Loucy (cell line): ENCODE measurements at regions not wholly inside any gene's neighbourhood (a gene's known extent, or its start where the extent isn't known, plus 50 kb on each side); places are given as distances from the start of the nearest gene placed in this dataset.

ENCODE experiments used
- H2AFZ ChIP-seq: fragments of 200-600 bp; sonication (generic); 2 replicates; pipeline ENCODE4 v1.6.0; 2016; ENCODE audit warnings: antibody characterized with exemption, mild to moderate bottlenecking, low read length, moderate library complexity
- H3F3A ChIP-seq: fragments of 200-600 bp; 2 replicates; pipeline ENCODE4 v1.6.0; 2016; ENCODE audit warnings: antibody characterized with exemption, low read depth, mild to moderate bottlenecking
- H3K27me3 ChIP-seq: fragments of 200-600 bp; sonication (generic); 2 replicates; pipeline ENCODE4 v1.6.1; 2014; ENCODE audit warnings: low read length, mild to moderate bottlenecking; ENCODE audit not compliant: insufficient read depth, poor library complexity, severe bottlenecking
- H3K36me3 ChIP-seq: fragments of 200-600 bp; sonication (generic); 2 replicates; pipeline ENCODE4 v1.6.1; 2016; ENCODE audit warnings: low read length; ENCODE audit not compliant: insufficient read depth
- H3K4me1 ChIP-seq: fragments of 200-600 bp; sonication (generic); 2 replicates; pipeline ENCODE4 v1.5.1; 2014; ENCODE audit warnings: low read length, mild to moderate bottlenecking; ENCODE audit not compliant: insufficient read depth, poor library complexity, severe bottlenecking
- H3K4me2 ChIP-seq: fragments of 200-600 bp; sonication (generic); 2 replicates; pipeline ENCODE4 v1.6.0; 2014; ENCODE audit warnings: antibody characterized with exemption, low read length, low read depth, mild to moderate bottlenecking; ENCODE audit not compliant: poor library complexity, severe bottlenecking
- H3K4me3 ChIP-seq: fragments of 200-600 bp; sonication (generic); 2 replicates; pipeline ENCODE4 v1.5.1; 2014; ENCODE audit warnings: low read length, mild to moderate bottlenecking, mixed read lengths; ENCODE audit not compliant: poor library complexity, severe bottlenecking
- H3K79me2 ChIP-seq: fragments of 200-600 bp; sonication (generic); 2 replicates; pipeline ENCODE4 v1.6.1; 2014; ENCODE audit warnings: low read length; ENCODE audit not compliant: insufficient read depth
- H3K9ac ChIP-seq: fragments of 200-600 bp; sonication (generic); 2 replicates; pipeline ENCODE4 v1.6.0; 2014; ENCODE audit warnings: mild to moderate bottlenecking, low read depth, low read length, moderate library complexity; ENCODE audit not compliant: poor library complexity, severe bottlenecking
- H3K9me2 ChIP-seq: fragments of 200-600 bp; sonication (generic); replicated peaks from 2 replicates; pipeline ENCODE4 v1.6.1; 2016; ENCODE audit warnings: low read depth, low read length, mixed read lengths
- H3K9me3 ChIP-seq: fragments of 200-600 bp; sonication (generic); 2 replicates; pipeline ENCODE4 v1.6.1; 2014; ENCODE audit warnings: mild to moderate bottlenecking, antibody characterized with exemption, low read length, low read depth; ENCODE audit not compliant: insufficient read depth
- H4K20me1 ChIP-seq: fragments of 200-600 bp; sonication (generic); 2 replicates; pipeline ENCODE4 v1.6.0; 2014; ENCODE audit warnings: antibody characterized with exemption, low read length, mild to moderate bottlenecking; ENCODE audit not compliant: insufficient read depth, poor library complexity, severe bottlenecking
- CTCF ChIP-seq: fragments of 200-600 bp; sonication (generic); conservative IDR thresholded peaks from 2 replicates; pipeline ENCODE4 v1.5.1; 2014; ENCODE audit warnings: mild to moderate bottlenecking, antibody characterized with exemption, low read length
- EZH2phosphoT487 ChIP-seq: fragments of 200-600 bp; IDR thresholded peaks from 2 replicates; pipeline ENCODE4 v1.6.1; 2018; ENCODE audit warnings: antibody characterized with exemption, mild to moderate bottlenecking, moderate library complexity, borderline replicate concordance

- H3K4me1 ChIP-seq = no peaks in the 10 kb centered on the region
- no peaks in the 10 kb centered on the region for H3K27me3 ChIP-seq
- H3F3A ChIP-seq = no peaks in the 10 kb centered on the region
- H3K4me2 ChIP-seq = no peak overlapping the region
- no peak for TF ChIP-seq CTCF
- no peak for TF ChIP-seq EZH2phosphoT487
- H3K9me2 ChIP-seq = no peaks in the 10 kb centered on the region
- H3K36me3 ChIP-seq = no peaks in the 10 kb centered on the region
- H2AFZ ChIP-seq = no peak overlapping the region
- H4K20me1 ChIP-seq = no peaks in the 10 kb centered on the region
- no peak overlapping the region for H3K9ac ChIP-seq
- H3K4me3 ChIP-seq = no peak overlapping the region
- no peaks in the 10 kb centered on the region for H3K9me3 ChIP-seq
- H3K79me2 ChIP-seq = no peaks in the 10 kb centered on the region
Observed at GRCh38 chr9:90365666-90366065, 277.0 kb downstream of the DIRAS2 start.

DNA sequence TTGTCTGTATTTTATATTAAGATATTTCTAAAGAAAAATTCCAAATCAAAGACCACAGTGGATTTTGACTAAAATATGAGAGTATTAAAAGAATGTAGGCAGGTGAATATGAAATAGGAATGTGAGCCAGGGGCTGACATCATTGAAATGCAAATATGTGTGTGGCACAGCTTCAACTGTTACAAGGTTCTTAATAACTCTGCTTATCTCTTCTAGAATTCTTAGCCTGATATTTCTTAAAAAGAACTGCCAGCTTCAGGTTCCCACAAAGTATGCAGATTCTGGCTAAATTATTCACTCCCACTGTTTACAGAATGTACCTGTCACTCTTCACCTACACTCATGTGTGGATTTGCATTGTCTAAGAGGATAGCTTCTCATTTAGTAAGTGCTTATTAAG lies 274.4 kb downstream of the DIRAS2 start:
- no peak overlapping the region for H2AFZ ChIP-seq
- H3K36me3 ChIP-seq = no peaks in the 10 kb centered on the region
- no peak for TF ChIP-seq EZH2phosphoT487
- no peak for TF ChIP-seq CTCF
- H3K4me2 ChIP-seq = no peak overlapping the region
- H3K79me2 ChIP-seq = no peaks in the 10 kb centered on the region
- H3K9me3 ChIP-seq = no peaks in the 10 kb centered on the region
- H3K27me3 ChIP-seq = no peaks in the 10 kb centered on the region
- no peaks in the 10 kb centered on the region for H3K9me2 ChIP-seq
- no peak overlapping the region for H3K9ac ChIP-seq
- no peak overlapping the region for H3K4me3 ChIP-seq
- H3K4me1 ChIP-seq = no peaks in the 10 kb centered on the region
- H4K20me1 ChIP-seq = no peaks in the 10 kb centered on the region
- no peaks in the 10 kb centered on the region for H3F3A ChIP-seq

- Histone ChIP-seq H3F3A (no peaks in the 10 kb centered on the region), H3K27me3 (no peaks in the 10 kb centered on the region), H4K20me1 (no peaks in the 10 kb centered on the region), H3K79me2 (no peaks in the 10 kb centered on the region), H3K4me1 (no peaks in the 10 kb centered on the region), H3K4me3 (no peak overlapping the region), H3K36me3 (no peaks in the 10 kb centered on the region), H2AFZ (no peak overlapping the region), H3K9me2 (no peaks in the 10 kb centered on the region), H3K9me3 (no peaks in the 10 kb centered on the region), H3K4me2 (no peak overlapping the region), H3K9ac (no peak overlapping the region)
- TF ChIP-seq CTCF = no peak
- TF ChIP-seq EZH2phosphoT487 = no peak
Observed at GRCh38 chr9:90368928-90369327, 273.7 kb downstream of the DIRAS2 start.
